ENCODE measurements at regions not wholly inside any gene's neighbourhood (a gene's known extent, or its start where the extent isn't known, plus 50 kb on each side); places are given as distances from the start of the nearest gene placed in this dataset.

DNA sequence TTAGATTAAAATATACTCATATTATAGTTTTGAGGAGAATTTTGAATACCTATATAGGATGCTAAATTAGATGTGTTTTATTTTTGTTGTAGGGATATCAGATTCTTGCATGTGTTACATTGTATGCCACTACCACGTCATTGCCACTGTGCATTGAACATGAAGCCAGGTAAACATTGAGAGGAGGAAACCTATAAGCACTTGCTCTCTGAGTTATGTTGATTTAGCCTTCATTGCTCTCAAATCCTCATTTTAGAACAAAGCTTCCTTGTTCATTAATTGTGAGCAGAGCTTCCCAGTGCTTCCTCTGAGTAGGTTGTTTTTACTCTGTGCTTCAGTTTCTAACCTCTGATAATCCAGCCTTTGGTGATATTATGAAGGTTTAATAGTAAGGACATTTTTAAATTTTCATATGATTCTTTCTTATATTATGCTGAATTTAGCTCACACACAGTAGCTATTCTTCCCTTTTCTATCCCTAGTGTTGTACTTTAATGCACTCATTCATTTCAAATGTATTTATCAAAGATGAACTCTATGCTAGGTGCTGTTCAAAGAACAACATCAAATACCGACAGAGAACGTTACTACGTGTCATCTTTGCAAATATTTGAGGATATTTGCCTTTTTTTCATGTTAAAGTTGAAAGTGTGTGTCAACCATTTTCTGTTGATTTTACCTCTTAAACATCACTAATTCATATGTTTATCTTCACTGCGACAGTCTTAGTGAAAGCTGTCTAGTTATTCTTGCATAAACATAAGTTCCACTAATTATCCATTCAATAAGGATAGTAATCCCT is 1448.0 kb upstream of the MIR17HG start:
- Histone ChIP-seq H3K9me3 (no peaks in the 10 kb centered on the region), H3K36me3 (ENCODE audit: low read depth) (no peaks in the 10 kb centered on the region), H3K4me3 (no peak overlapping the region), H3K4me1 (ENCODE audit: low read depth) (no peaks in the 10 kb centered on the region)
- TF ChIP-seq, protein P1, sequence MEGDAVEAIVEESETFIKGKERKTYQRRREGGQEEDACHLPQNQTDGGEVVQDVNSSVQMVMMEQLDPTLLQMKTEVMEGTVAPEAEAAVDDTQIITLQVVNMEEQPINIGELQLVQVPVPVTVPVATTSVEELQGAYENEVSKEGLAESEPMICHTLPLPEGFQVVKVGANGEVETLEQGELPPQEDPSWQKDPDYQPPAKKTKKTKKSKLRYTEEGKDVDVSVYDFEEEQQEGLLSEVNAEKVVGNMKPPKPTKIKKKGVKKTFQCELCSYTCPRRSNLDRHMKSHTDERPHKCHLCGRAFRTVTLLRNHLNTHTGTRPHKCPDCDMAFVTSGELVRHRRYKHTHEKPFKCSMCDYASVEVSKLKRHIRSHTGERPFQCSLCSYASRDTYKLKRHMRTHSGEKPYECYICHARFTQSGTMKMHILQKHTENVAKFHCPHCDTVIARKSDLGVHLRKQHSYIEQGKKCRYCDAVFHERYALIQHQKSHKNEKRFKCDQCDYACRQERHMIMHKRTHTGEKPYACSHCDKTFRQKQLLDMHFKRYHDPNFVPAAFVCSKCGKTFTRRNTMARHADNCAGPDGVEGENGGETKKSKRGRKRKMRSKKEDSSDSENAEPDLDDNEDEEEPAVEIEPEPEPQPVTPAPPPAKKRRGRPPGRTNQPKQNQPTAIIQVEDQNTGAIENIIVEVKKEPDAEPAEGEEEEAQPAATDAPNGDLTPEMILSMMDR (IDR thresholded peaks at IDR 0.05), result no peak
- intact Hi-C loops (cut with DNase I, micrococcal nuclease), result no loop called here
- ATAC-seq (peak; percentile 80), DNase-seq (peak in 1 of 3 donors; percentile 8)

DNA sequence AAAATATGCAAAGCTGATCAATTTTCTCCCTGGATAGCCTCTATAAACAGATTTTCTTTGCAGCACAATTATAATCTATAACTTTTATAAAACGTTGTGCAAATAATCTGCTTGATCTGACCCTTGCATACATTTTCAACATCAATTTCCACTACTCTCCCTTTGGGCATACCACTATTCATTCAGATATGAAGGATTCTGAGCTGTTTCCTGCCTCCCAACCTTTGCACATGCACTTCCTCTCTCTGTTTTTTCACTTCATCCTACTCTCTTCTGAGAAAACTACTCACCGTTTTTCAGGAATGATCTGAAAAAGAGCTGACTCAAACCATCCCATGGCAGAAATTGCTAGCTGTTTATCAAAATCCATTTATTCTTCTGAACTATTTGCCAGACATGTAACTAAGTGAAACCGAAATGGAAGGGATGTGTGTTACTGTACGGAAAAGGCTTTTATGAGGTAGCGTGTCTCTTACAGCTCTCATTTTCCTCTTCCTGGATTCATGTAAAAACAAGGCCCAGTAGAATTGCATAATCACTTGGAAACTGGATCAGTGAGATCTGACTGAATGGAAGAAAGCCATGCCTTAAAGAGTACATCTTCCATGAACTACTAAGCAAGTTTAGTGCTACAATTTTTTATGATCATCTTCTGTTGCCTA is 1447.3 kb upstream of the MIR17HG start:
- DNase-seq (no peak), ATAC-seq (peak; percentile 75)
- H3K4me3 ChIP-seq, result no peak overlapping the region
- intact Hi-C loops (cut with DNase I, micrococcal nuclease), result no loop called here
- TF ChIP-seq, protein P1 (IDR thresholded peaks at IDR 0.05), result no peak
- no peaks in the 10 kb centered on the region for H3K9me3 ChIP-seq
- H3K36me3 ChIP-seq (ENCODE audit: low read depth), result no peaks in the 10 kb centered on the region
- H3K4me1 ChIP-seq (ENCODE audit: low read depth), result no peaks in the 10 kb centered on the region

DNA sequence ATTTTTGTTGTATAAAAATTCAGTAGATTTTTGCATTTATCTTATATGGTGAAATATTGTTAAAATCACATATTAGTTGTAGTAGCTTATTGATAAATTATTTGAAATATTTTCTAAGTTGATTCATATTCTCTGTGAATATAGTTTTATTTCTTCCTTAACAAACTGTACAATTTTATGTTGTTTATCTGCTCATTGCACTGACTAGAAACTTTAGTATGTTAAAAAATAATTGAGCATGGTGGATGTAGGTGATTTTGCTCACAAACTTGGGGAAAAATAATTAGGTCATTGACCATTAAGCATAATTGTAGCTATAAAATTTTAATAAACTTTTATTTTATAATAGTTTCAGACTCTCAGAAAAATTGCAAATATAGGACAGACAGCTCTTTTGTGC is 1445.3 kb upstream of the MIR17HG start:
- H3K36me3 ChIP-seq (ENCODE audit: low read depth), result no peaks in the 10 kb centered on the region
- no peaks in the 10 kb centered on the region for H3K9me3 ChIP-seq
- no peaks in the 10 kb centered on the region for H3K4me1 ChIP-seq (ENCODE audit: low read depth)
- no peak overlapping the region for H3K4me3 ChIP-seq
- TF ChIP-seq, protein P1 (IDR thresholded peaks at IDR 0.05), result no peak
- ATAC-seq (no peak), DNase-seq (no peak)
- intact Hi-C loops (cut with DNase I, micrococcal nuclease), result no loop called here

DNA sequence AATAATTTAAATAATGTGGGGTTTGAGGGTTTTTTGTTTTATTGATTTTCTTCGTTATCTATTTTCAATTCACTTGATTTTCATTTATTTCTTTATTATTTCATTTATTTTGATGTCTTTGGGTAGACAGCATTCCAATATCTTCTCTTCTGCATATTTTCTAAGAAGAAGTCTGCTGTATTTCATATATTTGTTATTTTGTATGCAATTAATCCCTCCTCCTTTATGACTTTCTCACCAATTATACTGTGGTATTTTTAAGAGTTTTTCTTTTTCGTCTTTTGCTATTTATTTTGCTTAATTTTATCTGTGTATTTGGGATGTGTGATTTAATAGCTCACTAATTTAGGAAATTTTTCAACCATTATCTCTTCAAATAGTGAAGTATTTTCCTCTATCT is 1444.4 kb upstream of the MIR17HG start:
- TF ChIP-seq, protein P1 (IDR thresholded peaks at IDR 0.05), result no peak
- DNase-seq, result no peak
- Histone ChIP-seq H3K9me3 (no peaks in the 10 kb centered on the region), H3K4me3 (no peak overlapping the region), H3K36me3 (ENCODE audit: low read depth) (no peaks in the 10 kb centered on the region), H3K4me1 (ENCODE audit: low read depth) (no peaks in the 10 kb centered on the region)
- intact Hi-C loops (cut with DNase I, micrococcal nuclease), result no loop called here
- ATAC-seq, result no peak

DNA sequence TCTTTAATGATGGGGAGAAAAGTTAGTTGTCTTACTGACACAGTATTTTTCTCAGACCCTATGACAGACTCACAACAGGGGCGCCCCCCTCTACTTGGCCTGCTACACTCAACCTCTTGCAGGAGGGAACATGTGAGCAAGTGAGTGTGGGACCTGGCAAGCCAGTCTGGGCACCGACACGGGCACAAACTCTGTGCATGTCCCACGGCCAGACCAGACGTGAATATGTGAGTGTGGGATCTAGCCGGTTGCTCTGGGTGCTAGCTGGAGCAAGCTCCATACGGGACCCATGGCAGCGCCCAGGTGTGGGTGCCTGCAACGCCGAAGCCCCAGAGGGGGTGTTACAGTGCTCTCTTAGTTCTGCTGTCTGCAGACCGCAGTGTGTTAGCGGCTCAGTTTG is 1437.3 kb upstream of the MIR17HG start:
- Histone ChIP-seq H3K4me1 (ENCODE audit: low read depth) (no peaks in the 10 kb centered on the region), H3K9me3 (no peaks in the 10 kb centered on the region), H3K4me3 (no peak overlapping the region), H3K36me3 (ENCODE audit: low read depth) (no peaks in the 10 kb centered on the region)
- TF ChIP-seq, protein P1 (IDR thresholded peaks at IDR 0.05), result no peak
- intact Hi-C loops (cut with DNase I, micrococcal nuclease), result no loop called here
- DNase-seq, result peak in 1 of 3 donors; percentile 19
- no peak for ATAC-seq
